ENCODE measurements at regions not wholly inside any gene's neighbourhood (a gene's known extent, or its start where the extent isn't known, plus 50 kb on each side); places are given as distances from the start of the nearest gene placed in this dataset.
"Not testable (repeated sequence)": the region's sequence is repeated elsewhere in the genome, so short reads cannot be mapped to it uniquely, and the experiment has no call there.

- H3K4me3 ChIP-seq, result no peak overlapping the region
- H3K9me3 ChIP-seq (replicated peaks), result peaks cover 29% of the 10 kb centered on the region
- intact Hi-C loops (cut with micrococcal nuclease), result no loop called here
- TF ChIP-seq CTCF (IDR thresholded peaks at IDR 0.05; ENCODE audit: borderline replicate concordance), result no peak
- no peak overlapping the region for H3K27ac ChIP-seq (replicated peaks)
- DNase-seq, result no peak
- no peaks in the 10 kb centered on the region for H3K4me1 ChIP-seq
- H3K36me3 ChIP-seq, result no peaks in the 10 kb centered on the region
- H3K27me3 ChIP-seq (ENCODE audit: low read depth), result peaks cover 15% of the 10 kb centered on the region
These were observed 53.2 kb upstream of the PARP1 start for GRCh38 chr1:226461087-226461486.

GRCh38 chr1:226463925-226464586, 56.2 kb upstream of the PARP1 start:
- Histone ChIP-seq H3K9me3 (replicated peaks) (peaks cover 29% of the 10 kb centered on the region), H3K4me1 (no peaks in the 10 kb centered on the region), H3K4me3 (no peak overlapping the region), H3K27me3 (ENCODE audit: low read depth) (peaks cover 5% of the 10 kb centered on the region), H3K36me3 (no peaks in the 10 kb centered on the region), H3K27ac (replicated peaks) (no peak overlapping the region)
- DNase-seq, result no peak
- TF ChIP-seq CTCF (IDR thresholded peaks at IDR 0.05; ENCODE audit: borderline replicate concordance), result no peak
- intact Hi-C loops (cut with micrococcal nuclease), result no loop called here

- intact Hi-C loops (cut with micrococcal nuclease); DNase-seq: not testable (repeated sequence)
- H3K9me3 ChIP-seq (replicated peaks), result peaks cover 29% of the 10 kb centered on the region
These were observed 56.7 kb upstream of the PARP1 start for GRCh38 chr1:226464587-226464971.

GRCh38 chr1:226466296-226466695, 58.4 kb upstream of the PARP1 start:
- no peak overlapping the region for H3K27ac ChIP-seq (replicated peaks)
- no peak overlapping the region for H3K4me3 ChIP-seq
- no peak for DNase-seq
- peaks cover 11% of the 10 kb centered on the region for H3K27me3 ChIP-seq (ENCODE audit: low read depth)
- no peaks in the 10 kb centered on the region for H3K4me1 ChIP-seq
- TF ChIP-seq CTCF (IDR thresholded peaks at IDR 0.05; ENCODE audit: borderline replicate concordance), result no peak
- intact Hi-C loops (cut with micrococcal nuclease), result no loop called here
- peaks cover 29% of the 10 kb centered on the region for H3K9me3 ChIP-seq (replicated peaks)
- H3K36me3 ChIP-seq, result no peaks in the 10 kb centered on the region

More at GRCh38 chr1:226464587-226464971, 56.7 kb upstream of the PARP1 start:
- not testable (repeated sequence) for H3K36me3 ChIP-seq; H3K4me3 ChIP-seq; H3K4me1 ChIP-seq; H3K27me3 ChIP-seq (ENCODE audit: low read depth); H3K27ac ChIP-seq (replicated peaks)

GRCh38 chr1:226467443-226467842, 59.5 kb upstream of the PARP1 start:
- Histone ChIP-seq H3K4me3 (no peak overlapping the region), H3K36me3 (no peaks in the 10 kb centered on the region), H3K27me3 (ENCODE audit: low read depth) (peaks cover 11% of the 10 kb centered on the region), H3K4me1 (no peaks in the 10 kb centered on the region), H3K27ac (replicated peaks) (no peak overlapping the region), H3K9me3 (replicated peaks) (peaks cover 21% of the 10 kb centered on the region)
- no peak for TF ChIP-seq CTCF (IDR thresholded peaks at IDR 0.05; ENCODE audit: borderline replicate concordance)
- no peak for DNase-seq
- intact Hi-C loops (cut with micrococcal nuclease), result no loop called here

GRCh38 chr1:226470921-226471866, 63.3 kb upstream of the PARP1 start:
- no peak overlapping the region for H3K4me3 ChIP-seq

More at GRCh38 chr1:226470921-226471866, 63.3 kb upstream of the PARP1 start:
- peaks cover 13% of the 10 kb centered on the region for H3K4me1 ChIP-seq
- intact Hi-C loops (cut with micrococcal nuclease), result no loop called here
- no peaks in the 10 kb centered on the region for H3K9me3 ChIP-seq (replicated peaks)
- H3K27ac ChIP-seq (replicated peaks), result no peak overlapping the region
- TF ChIP-seq CTCF (IDR thresholded peaks at IDR 0.05; ENCODE audit: borderline replicate concordance), result no peak
- peaks cover 11% of the 10 kb centered on the region for H3K27me3 ChIP-seq (ENCODE audit: low read depth)
- DNase-seq, result no peak
- no peaks in the 10 kb centered on the region for H3K36me3 ChIP-seq

Data from left ventricle myocardium inferior (tissue), 1 donor.